H9 (cell line): ENCODE measurements at regions not wholly inside any gene's neighbourhood (a gene's known extent, or its start where the extent isn't known, plus 50 kb on each side); places are given as distances from the start of the nearest gene placed in this dataset.

ENCODE experiments used
- DNase-seq: peaks from one replicate; pipeline ENCODE4 v3.0.0-alpha.2; 2017
- H2AFZ ChIP-seq: one replicate; pipeline ENCODE4 v1.6.1; 2013; ENCODE audit warnings: mild to moderate bottlenecking, low read length, control low read depth, moderate library complexity
- H2AK5ac ChIP-seq: 2 replicates; pipeline ENCODE4 v1.6.1; 2013; ENCODE audit warnings: low read length, control low read depth, mixed read lengths; ENCODE audit not compliant: insufficient read length
- H2BK120ac ChIP-seq: one replicate; pipeline ENCODE4 v1.6.1; 2013; ENCODE audit warnings: low read depth, mild to moderate bottlenecking, low read length, control low read depth, inconsistent platforms; ENCODE audit not compliant: poor library complexity, severe bottlenecking
- H2BK12ac ChIP-seq: 2 replicates; pipeline ENCODE4 v1.6.1; 2013; ENCODE audit warnings: low read length, control low read depth, mixed read lengths, low read depth; ENCODE audit not compliant: insufficient read length
- H2BK15ac ChIP-seq: 2 replicates; pipeline ENCODE4 v1.6.1; 2013; ENCODE audit warnings: low read depth, low read length, control low read depth
- H2BK20ac ChIP-seq: one replicate; pipeline ENCODE4 v1.6.1; 2013; ENCODE audit warnings: low read depth, mild to moderate bottlenecking, low read length, control low read depth, inconsistent platforms; ENCODE audit not compliant: poor library complexity, severe bottlenecking
- H2BK5ac ChIP-seq: 2 replicates; pipeline ENCODE4 v1.6.1; 2013; ENCODE audit warnings: low read length, control low read depth, mixed read lengths; ENCODE audit not compliant: insufficient read length
- H3K14ac ChIP-seq: 2 replicates; pipeline ENCODE4 v1.6.1; 2013; ENCODE audit warnings: low read length, control low read depth; ENCODE audit not compliant: insufficient read depth
- H3K18ac ChIP-seq: 2 replicates; pipeline ENCODE4 v1.6.1; 2013; ENCODE audit warnings: low read depth, mild to moderate bottlenecking, mixed read lengths, low read length, control low read depth; ENCODE audit not compliant: insufficient read length
- H3K23ac ChIP-seq: 2 replicates; pipeline ENCODE4 v1.6.1; 2013; ENCODE audit warnings: low read length, control low read depth, mixed read lengths, low read depth; ENCODE audit not compliant: insufficient read length
- H3K23me2 ChIP-seq: 2 replicates; pipeline ENCODE4 v1.6.1; 2013; ENCODE audit warnings: low read depth, mild to moderate bottlenecking, mixed read lengths, low read length, control low read depth; ENCODE audit not compliant: insufficient read length, poor library complexity, severe bottlenecking
- H3K27ac ChIP-seq: 2 replicates; pipeline ENCODE4 v1.5.1; 2013; ENCODE audit warnings: low read length, control low read depth, mixed read lengths, low read depth; ENCODE audit not compliant: insufficient read length
- H3K27me3 ChIP-seq: 2 replicates; pipeline ENCODE4 v1.6.1; 2013; ENCODE audit warnings: low read length, control low read depth, inconsistent platforms; ENCODE audit not compliant: insufficient read depth
- H3K4ac ChIP-seq: 2 replicates; pipeline ENCODE4 v1.6.1; 2013; ENCODE audit warnings: low read depth, mild to moderate bottlenecking, control low read depth, inconsistent platforms, low read length, moderate library complexity
- H3K4me1 ChIP-seq: 2 replicates; pipeline ENCODE4 v1.6.1; 2013; ENCODE audit warnings: low read length, control low read depth, inconsistent platforms; ENCODE audit not compliant: insufficient read depth
- H3K4me2 ChIP-seq: 2 replicates; pipeline ENCODE4 v1.6.1; 2013; ENCODE audit warnings: low read length, control low read depth, mixed read lengths; ENCODE audit not compliant: insufficient read length, insufficient read depth
- H3K56ac ChIP-seq: 2 replicates; pipeline ENCODE4 v1.6.1; 2013; ENCODE audit warnings: low read depth, mild to moderate bottlenecking, mixed read lengths, low read length, control low read depth; ENCODE audit not compliant: insufficient read length
- H3K79me1 ChIP-seq: 2 replicates; pipeline ENCODE4 v1.6.1; 2013; ENCODE audit warnings: low read depth, mild to moderate bottlenecking, moderate library complexity, low read length, control low read depth, inconsistent platforms; ENCODE audit not compliant: insufficient read depth, poor library complexity, severe bottlenecking
- H3K79me2 ChIP-seq: 2 replicates; pipeline ENCODE4 v1.6.1; 2013; ENCODE audit warnings: low read length, control low read depth, inconsistent platforms; ENCODE audit not compliant: insufficient read depth
- H3K9ac ChIP-seq: 2 replicates; pipeline ENCODE4 v1.6.1; 2013; ENCODE audit warnings: low read length, control low read depth, mixed read lengths; ENCODE audit not compliant: insufficient read length; ENCODE audit errors: extremely low read depth
- H3K9me3 ChIP-seq: one replicate; pipeline ENCODE4 v1.6.1; 2013; ENCODE audit warnings: low read depth, low read length, inconsistent platforms; ENCODE audit not compliant: control insufficient read depth
- H3T11ph ChIP-seq: one replicate; pipeline ENCODE4 v1.6.1; 2013; ENCODE audit warnings: mild to moderate bottlenecking, low read length, control low read depth, inconsistent platforms
- H4K20me1 ChIP-seq: one replicate; pipeline ENCODE4 v1.6.1; 2013; ENCODE audit not compliant: control insufficient read depth, insufficient read length, insufficient read depth
- H4K5ac ChIP-seq: 2 replicates; pipeline ENCODE4 v1.6.1; 2013; ENCODE audit warnings: low read depth, mild to moderate bottlenecking, mixed read lengths, low read length, control low read depth; ENCODE audit not compliant: insufficient read length
- H4K8ac ChIP-seq: replicated peaks from 2 replicates; pipeline ENCODE4 v1.6.1; 2013; ENCODE audit warnings: low read length, control low read depth, mixed read lengths, low read depth; ENCODE audit not compliant: insufficient read length
- H4K91ac ChIP-seq: 2 replicates; pipeline ENCODE4 v1.6.1; 2013; ENCODE audit warnings: low read depth, mild to moderate bottlenecking, moderate library complexity, mixed read lengths, low read length, control low read depth; ENCODE audit not compliant: insufficient read length
- H3K27ac Mint-ChIP-seq, 3 experiments: 2 replicates in 2 of 3; 3 replicates in 1 of 3; pipeline ENCODE4 v1.8.0; 2020 to 2021; ENCODE audit warnings: mixed read lengths in 3 of 3, mild to moderate bottlenecking in 1 of 3, moderate library complexity in 1 of 3
- H3K27me3 Mint-ChIP-seq: 2 replicates; pipeline ENCODE4 v1.8.0; 2021; ENCODE audit warnings: low read depth, mild to moderate bottlenecking, moderate library complexity, mixed read lengths
- H3K36me3 Mint-ChIP-seq, 3 experiments: 2 replicates in 2 of 3; 3 replicates in 1 of 3; pipeline ENCODE4 v1.8.0; 2020 to 2021; ENCODE audit warnings: low read depth in 3 of 3, mixed read lengths in 3 of 3; ENCODE audit not compliant: insufficient read depth in 1 of 3
- H3K4me1 Mint-ChIP-seq, 2 experiments: 2 replicates each; pipeline ENCODE4 v1.8.0; 2020; ENCODE audit warnings: mixed read lengths in 2 of 2
- H3K4me3 Mint-ChIP-seq, 2 experiments: 2 replicates in 1 of 2; 3 replicates in 1 of 2; pipeline ENCODE4 v1.8.0; 2020 to 2021; ENCODE audit warnings: mild to moderate bottlenecking in 2 of 2, mixed read lengths in 2 of 2, moderate library complexity in 1 of 2
- H3K9me3 Mint-ChIP-seq, 2 experiments: 2 replicates in 1 of 2; 3 replicates in 1 of 2; pipeline ENCODE4 v1.8.0; 2020; ENCODE audit warnings: mild to moderate bottlenecking in 2 of 2, mixed read lengths in 2 of 2, moderate library complexity in 1 of 2
- CTCF ChIP-seq: fragments of 200-600 bp; sonication (generic); conservative IDR thresholded peaks from 3 replicates; pipeline ENCODE4 v1.8.0; 2021; ENCODE audit warnings: antibody characterized with exemption, mild to moderate bottlenecking
- WGBS: extraction: QIAGEN DNeasy Blood & Tissue Kit; methylation state at CpG from one replicate; pipeline ENCODE4 v1.1.7; 2013; ENCODE audit warnings: missing lambda C conversion rate, low lambda C conversion rate, mixed read lengths; ENCODE audit not compliant: insufficient read length; ENCODE audit errors: extremely low coverage; 5-methylcytosine and 5-hydroxymethylcytosine counted together

- Histone ChIP-seq H2BK15ac (no peak overlapping the region), H3K27me3 (no peaks in the 10 kb centered on the region), H3K4me1 (no peaks in the 10 kb centered on the region), H2BK20ac (no peak overlapping the region), H4K8ac (no peak overlapping the region), H2BK5ac (no peak overlapping the region), H4K20me1 (no peaks in the 10 kb centered on the region), H3K4ac (no peak overlapping the region), H3K27ac (no peak overlapping the region), H3K56ac (no peak overlapping the region), H4K5ac (no peak overlapping the region), H3K18ac (no peak overlapping the region), H4K91ac (no peak overlapping the region), H3K79me2 (no peaks in the 10 kb centered on the region), H3K23ac (no peak overlapping the region), H2BK12ac (no peak overlapping the region), H3K9me3 (no peaks in the 10 kb centered on the region), H3K79me1 (no peaks in the 10 kb centered on the region), H3K14ac (no peak overlapping the region), H2AFZ (peak overlapping the region; percentile 100), H3K4me2 (no peak overlapping the region), H3K23me2 (no peaks in the 10 kb centered on the region), H3K9ac (no peak overlapping the region), H2BK120ac (no peak overlapping the region), H2AK5ac (no peak overlapping the region), H3T11ph (no peak overlapping the region)
- H3K27ac Mint-ChIP-seq: peak overlapping the region in 1 of 3 experiments; percentile 81; a peak in 1 of 7 replicates
- TF ChIP-seq CTCF: peak; percentile 81
- H3K27me3 Mint-ChIP-seq: no peaks in the 10 kb centered on the region
- WGBS: no CpG with 5 or more reads among the region's 10 CpGs
- peak; percentile 61 for DNase-seq
- H3K36me3 Mint-ChIP-seq: no peaks in the 10 kb centered on the region
- no peaks in the 10 kb centered on the region for H3K9me3 Mint-ChIP-seq
- H3K4me3 Mint-ChIP-seq: no peak overlapping the region
- H3K4me1 Mint-ChIP-seq: peaks cover 6 to 9% of the 10 kb centered on the region in 2 experiments
Measured at GRCh38 chr3:107117922-107118536, 259.2 kb upstream of the CCDC54 start.
